ENCODE measurements at regions not wholly inside any gene's neighbourhood (a gene's known extent, or its start where the extent isn't known, plus 50 kb on each side); places are given as distances from the start of the nearest gene placed in this dataset.

DNA sequence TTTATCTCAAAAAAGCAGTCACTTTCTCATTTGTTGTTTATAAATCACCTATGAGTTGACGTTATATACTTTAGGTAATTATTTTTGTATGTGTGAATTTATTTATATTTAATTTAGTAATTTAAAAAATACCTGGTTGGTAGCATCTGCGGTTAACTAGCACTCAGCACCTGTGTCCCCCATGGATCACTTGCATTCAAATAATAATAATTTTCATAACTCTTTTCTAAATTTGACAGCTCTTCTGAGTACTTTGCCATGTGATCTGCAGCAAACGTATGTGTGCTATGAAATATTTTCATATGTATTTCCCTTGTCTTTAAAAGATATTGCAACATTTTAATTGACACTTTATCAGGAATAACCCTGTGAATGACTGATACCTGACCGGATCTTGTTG lies 88.1 kb downstream of the CMPK2 start:
- no peak for DNase-seq (ENCODE audit: low read depth in 2 of 2)

DNA sequence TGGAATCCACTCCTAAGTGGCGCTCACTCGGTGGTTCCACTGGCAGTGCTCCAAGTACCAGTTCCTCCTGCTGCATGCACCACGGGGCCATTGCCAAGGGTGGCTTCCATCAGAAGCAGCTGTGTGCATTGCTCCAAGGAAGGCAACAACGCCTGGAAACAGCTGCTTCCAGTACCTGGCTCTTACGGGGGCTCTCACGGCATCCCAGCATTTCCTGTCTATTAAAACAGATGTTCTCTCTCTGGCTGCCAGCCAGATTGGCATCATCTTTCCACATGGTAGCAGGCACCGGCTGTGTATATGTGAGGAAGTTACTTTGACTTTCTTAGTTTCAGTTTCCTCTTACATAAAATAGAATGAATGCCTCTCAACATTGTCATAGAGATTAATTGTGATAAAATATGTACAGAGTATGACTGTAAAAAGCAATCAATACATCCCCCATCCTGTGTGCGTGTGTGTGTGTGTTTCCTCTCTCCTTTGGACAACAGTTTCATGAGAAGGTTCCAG lies 84.9 kb downstream of the CMPK2 start:
- DNase-seq (ENCODE audit: low read depth in 2 of 2) = no peak

GRCh38 chr2:6782517-6783237 lies 83.0 kb downstream of the CMPK2 start:
- no peak for DNase-seq (ENCODE audit: low read depth in 2 of 2)

GRCh38 chr2:6783238-6783614 lies 82.5 kb downstream of the CMPK2 start:
- no peak for DNase-seq (ENCODE audit: low read depth in 2 of 2)

DNA sequence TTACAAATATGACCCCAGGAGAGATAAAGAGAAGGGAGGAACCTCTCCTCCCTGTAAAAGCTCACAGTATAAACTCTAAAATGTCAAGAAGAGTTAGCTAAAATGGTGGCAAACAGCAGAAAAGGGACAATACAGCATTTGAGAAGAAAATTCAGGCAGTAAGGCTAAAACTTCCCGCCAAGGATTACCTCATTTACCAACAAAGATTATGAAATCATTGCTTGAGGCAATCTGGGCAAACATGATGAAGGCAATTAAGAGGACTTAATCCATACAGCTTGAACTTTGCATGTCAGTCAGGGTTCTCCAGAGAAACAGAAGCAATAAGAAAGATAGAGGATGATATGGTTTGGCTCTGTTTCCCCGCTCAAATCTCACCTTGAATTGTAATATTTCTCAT lies 81.4 kb downstream of the CMPK2 start:
- DNase-seq (ENCODE audit: low read depth in 2 of 2) = no peak

GRCh38 chr2:6785493-6785892 lies 80.2 kb downstream of the CMPK2 start:
- no peak for DNase-seq (ENCODE audit: low read depth in 2 of 2)

DNA sequence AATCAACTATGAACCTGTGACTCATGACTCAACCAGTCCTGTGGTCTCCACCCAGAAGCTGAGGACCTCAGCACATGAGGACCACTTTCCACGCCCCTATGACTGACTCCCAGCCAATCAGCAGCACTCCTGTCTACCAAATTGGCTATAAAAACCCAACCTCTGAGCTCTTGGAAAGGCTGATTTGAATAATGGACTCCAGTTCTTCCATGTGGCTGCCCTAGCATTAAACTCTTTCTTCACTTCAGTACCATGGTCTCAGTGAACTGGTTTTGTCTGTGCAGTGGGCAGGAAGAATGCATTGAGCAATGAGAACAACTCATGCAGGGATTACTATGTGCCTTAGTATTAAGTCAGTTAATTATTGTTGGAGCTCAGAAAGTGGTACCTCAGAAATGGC lies 78.3 kb downstream of the CMPK2 start:
- no peak for DNase-seq (ENCODE audit: low read depth in 2 of 2)

DNA sequence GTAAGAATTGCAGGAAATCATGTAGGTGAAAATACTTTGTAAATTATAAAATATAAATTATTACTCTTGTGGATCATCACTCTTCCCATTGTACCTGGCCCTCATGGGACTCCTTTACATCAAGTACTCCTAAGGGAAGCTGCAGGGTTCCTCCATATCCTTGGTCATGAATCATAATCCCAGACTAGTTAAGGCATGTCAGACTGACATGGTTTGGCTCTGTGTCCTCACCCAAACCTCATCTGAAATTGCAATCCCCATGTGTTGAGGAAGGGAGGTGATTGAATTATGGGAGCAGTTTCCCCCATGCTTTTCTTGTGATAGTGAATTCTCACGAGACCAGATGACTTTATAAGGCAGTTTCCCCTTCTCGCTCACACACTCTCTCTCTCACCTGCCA lies 77.1 kb downstream of the CMPK2 start:
- no peak for DNase-seq (ENCODE audit: low read depth in 2 of 2)

- no peak for DNase-seq (ENCODE audit: low read depth in 2 of 2)
Measured at GRCh38 chr2:6789559-6790138, 76.1 kb downstream of the CMPK2 start.

GRCh38 chr2:6791682-6792081 lies 74.0 kb downstream of the CMPK2 start:
- no peak for DNase-seq (ENCODE audit: low read depth in 2 of 2)

DNA sequence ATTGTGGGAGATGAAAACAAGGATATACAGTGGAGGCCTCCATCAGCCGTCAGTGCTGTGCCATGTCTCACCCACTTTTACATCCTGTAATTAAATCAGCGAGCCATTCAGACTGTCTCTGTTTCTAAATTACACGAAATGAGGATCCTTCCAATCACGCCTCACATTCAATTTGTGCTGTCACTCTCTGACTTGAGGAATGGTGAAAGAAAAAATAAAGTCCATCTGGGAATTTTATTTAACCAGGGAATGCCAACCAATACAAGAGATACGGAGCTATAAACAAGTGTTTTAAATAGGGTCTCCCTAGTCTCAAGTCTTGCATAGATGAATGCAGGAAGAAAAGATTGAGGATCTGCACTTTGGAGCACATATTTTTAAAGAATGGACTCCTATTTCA lies 72.8 kb downstream of the CMPK2 start:
- no peak for DNase-seq (ENCODE audit: low read depth in 2 of 2)

- no peak for DNase-seq (ENCODE audit: low read depth in 2 of 2)
Measured at GRCh38 chr2:6793371-6793770, 72.3 kb downstream of the CMPK2 start.

DNA sequence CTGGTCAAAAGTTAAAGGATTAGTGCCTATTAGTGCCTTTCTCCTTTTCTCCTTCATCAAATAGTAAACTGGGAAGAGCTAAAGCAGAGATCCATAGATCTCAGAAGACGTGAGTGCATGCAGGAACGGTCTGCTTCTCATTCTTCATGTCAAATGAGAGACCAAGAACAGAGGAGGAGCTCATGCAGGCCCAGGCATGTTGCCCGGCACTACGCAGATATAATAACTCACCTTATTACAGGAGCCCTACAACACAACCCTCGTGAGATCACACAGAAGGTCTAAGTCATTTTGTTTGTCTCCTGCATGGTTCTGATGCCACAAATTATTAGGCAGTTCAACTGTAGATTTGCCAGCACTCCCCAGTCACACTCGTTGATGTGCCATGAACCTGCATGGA lies 71.8 kb downstream of the CMPK2 start:
- no peak for DNase-seq (ENCODE audit: low read depth in 2 of 2)

- no peak for DNase-seq (ENCODE audit: low read depth in 2 of 2)
Measured at GRCh38 chr2:6794448-6794847, 71.3 kb downstream of the CMPK2 start.

Data from stimulated activated CD8-positive, alpha-beta memory T cell treated with anti-CD3 and anti-CD28 coated beads, Interleukin-2, amount 100 ng/mL, for 48 hours (primary cell).